Esophagus squamous epithelium (tissue), 5 donors: ENCODE measurements at regions not wholly inside any gene's neighbourhood (a gene's known extent, or its start where the extent isn't known, plus 50 kb on each side); places are given as distances from the start of the nearest gene placed in this dataset.

Experiments
- DNase-seq: peaks from one replicate; lab custom pipeline; 2025; lab: John Stamatoyannopoulos, UW
- H3K27ac ChIP-seq, 4 donors: fragments of 200-600 bp; sonication (generic); one replicate each; pipeline ENCODE4 v1.5.1; 2016 to 2019; ENCODE audit warnings: mild to moderate bottlenecking in 1 of 4
- H3K27me3 ChIP-seq, 4 donors: fragments of 200-600 bp; sonication (generic); 1 replicate in 3 of 4; 2 replicates in 1 of 4; pipeline versions ENCODE4 v1.5.1 to v1.6.0; 2017 to 2021; ENCODE audit warnings: antibody characterized with exemption in 1 of 4
- H3K36me3 ChIP-seq, 3 donors: fragments of 200-600 bp; sonication (generic); one replicate each; pipeline ENCODE4 v1.5.1; 2016 to 2019
- H3K4me1 ChIP-seq, 3 donors: fragments of 200-600 bp; sonication (generic); one replicate each; pipeline ENCODE4 v1.5.1; 2017 to 2019
- H3K4me3 ChIP-seq, 4 donors: fragments of 200-600 bp; sonication (generic); 1 replicate in 3 of 4; 2 replicates in 1 of 4; pipeline ENCODE4 v1.5.1; 2016 to 2019; ENCODE audit warnings: mild to moderate bottlenecking in 2 of 4, moderate library complexity in 1 of 4
- H3K9me3 ChIP-seq, 3 donors: fragments of 200-600 bp; sonication (generic); one replicate each; pipeline ENCODE4 v1.5.1; 2016 to 2019
- CTCF ChIP-seq, 6 experiments: fragments of 450-650 bp in 4 of 6; fragments of 200-600 bp in 2 of 6; sonication (generic) in 2 of 6; IDR thresholded peaks; one replicate each; pipeline ENCODE4 v1.5.1; 2016 to 2019; ENCODE audit warnings: antibody characterized with exemption in 6 of 6, mild to moderate bottlenecking in 4 of 6, moderate library complexity in 4 of 6
- POLR2A ChIP-seq, 4 donors: fragments of 450-650 bp; IDR thresholded peaks; one replicate each; pipeline ENCODE4 v1.6.1; 2017; ENCODE audit warnings: antibody characterized with exemption in 4 of 4, mild to moderate bottlenecking in 4 of 4, moderate library complexity in 3 of 4
- WGBS, 2 donors: methylation state at CpG; one replicate each; pipeline ENCODE4 v1.1.5; 2018; 5-methylcytosine and 5-hydroxymethylcytosine counted together
- intact Hi-C: fragments of 100-400 bp; cut with DNase I; formaldehyde crosslinking; loops from one replicate; pipeline ENCODE4 v1.15.0; 2022
- donor health status: DM: yes; HTN: yes; CAD: no.

- 22 to 25% methylated on average over 1 of the region's 1 CpG for WGBS, 2 donors
- H3K27me3 ChIP-seq, result no peaks in the 10 kb centered on the region
- TF ChIP-seq CTCF (IDR thresholded peaks at IDR 0.05) (no peak), POLR2A (IDR thresholded peaks at IDR 0.05) (no peak)
- DNase-seq, result no peak
- intact Hi-C loops, result no loop called here
- H3K27ac ChIP-seq, result peak overlapping the region in 2 of 4 donors; percentile 3 to 23
- no peaks in the 10 kb centered on the region for H3K4me1 ChIP-seq
- H3K9me3 ChIP-seq, result no peaks in the 10 kb centered on the region
- H3K4me3 ChIP-seq, result no peak overlapping the region
- no peaks in the 10 kb centered on the region for H3K36me3 ChIP-seq
These were observed 249.2 kb upstream of the RPS6KA3 start for GRCh38 chrX:20515841-20516461.

GRCh38 chrX:20514358-20514757, 247.6 kb upstream of the RPS6KA3 start:
- Histone ChIP-seq H3K9me3 (no peaks in the 10 kb centered on the region), H3K27ac (no peak overlapping the region), H3K4me1 (no peaks in the 10 kb centered on the region), H3K4me3 (no peak overlapping the region), H3K36me3 (no peaks in the 10 kb centered on the region), H3K27me3 (no peaks in the 10 kb centered on the region)
- WGBS, 2 donors, result 29 to 38% methylated on average over 1 of the region's 1 CpG
- DNase-seq, result no peak
- intact Hi-C loops, result no loop called here
- no peak for TF ChIP-seq POLR2A (IDR thresholded peaks at IDR 0.05)
- TF ChIP-seq CTCF (IDR thresholded peaks at IDR 0.05), result no peak

GRCh38 chrX:20513185-20513584, 246.5 kb upstream of the RPS6KA3 start:
- no peak for TF ChIP-seq POLR2A (IDR thresholded peaks at IDR 0.05)
- no peak for TF ChIP-seq CTCF (IDR thresholded peaks at IDR 0.05)
- H3K9me3 ChIP-seq, result no peaks in the 10 kb centered on the region
- H3K4me3 ChIP-seq, result no peak overlapping the region
- H3K4me1 ChIP-seq, result no peaks in the 10 kb centered on the region
- no peaks in the 10 kb centered on the region for H3K36me3 ChIP-seq
- no peak for DNase-seq
- WGBS, 2 donors, result 43 to 60% methylated on average over 3 of the region's 3 CpGs
- H3K27ac ChIP-seq, result no peak overlapping the region
- H3K27me3 ChIP-seq, result no peaks in the 10 kb centered on the region
- intact Hi-C loops, result no loop called here

DNA sequence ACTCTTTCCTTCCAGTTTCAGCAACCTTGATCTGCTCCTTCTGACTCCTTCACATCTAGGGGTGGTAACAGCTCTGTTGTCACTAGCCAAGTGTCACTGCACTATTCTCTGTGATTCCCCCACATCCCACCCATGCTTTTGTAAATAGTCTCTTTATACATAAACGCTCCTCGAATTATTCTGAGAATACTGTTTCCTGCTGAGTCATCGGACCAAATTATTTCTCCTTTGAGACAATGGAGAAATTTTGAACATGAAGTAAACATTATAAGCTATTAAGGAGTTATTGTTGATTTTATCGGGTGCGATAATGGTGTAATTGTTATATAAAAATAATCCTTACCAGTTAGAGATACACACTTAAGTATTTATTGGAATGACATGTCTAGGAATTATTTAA, 245.1 kb upstream of the RPS6KA3 start:
- Histone ChIP-seq H3K9me3 (no peaks in the 10 kb centered on the region), H3K4me3 (no peak overlapping the region), H3K4me1 (no peaks in the 10 kb centered on the region), H3K36me3 (no peaks in the 10 kb centered on the region), H3K27ac (no peak overlapping the region), H3K27me3 (no peaks in the 10 kb centered on the region)
- intact Hi-C loops, result no loop called here
- TF ChIP-seq POLR2A (IDR thresholded peaks at IDR 0.05) (no peak), CTCF (IDR thresholded peaks at IDR 0.05) (no peak)
- no peak for DNase-seq
- WGBS, 2 donors, result 54 to 76% methylated on average over 5 of the region's 5 CpGs

- Histone ChIP-seq H3K4me1 (no peaks in the 10 kb centered on the region), H3K4me3 (no peak overlapping the region), H3K36me3 (no peaks in the 10 kb centered on the region), H3K27ac (no peak overlapping the region), H3K27me3 (no peaks in the 10 kb centered on the region), H3K9me3 (no peaks in the 10 kb centered on the region)
- no peak for DNase-seq
- TF ChIP-seq POLR2A (IDR thresholded peaks at IDR 0.05) (no peak), CTCF (IDR thresholded peaks at IDR 0.05) (no peak)
- WGBS, 2 donors, result 59 to 77% methylated on average over 2 of the region's 2 CpGs
- intact Hi-C loops, result no loop called here
These were observed 241.4 kb upstream of the RPS6KA3 start for GRCh38 chrX:20507901-20508620.
